ENCODE measurements at regions not wholly inside any gene's neighbourhood (a gene's known extent, or its start where the extent isn't known, plus 50 kb on each side); places are given as distances from the start of the nearest gene placed in this dataset.

DNA sequence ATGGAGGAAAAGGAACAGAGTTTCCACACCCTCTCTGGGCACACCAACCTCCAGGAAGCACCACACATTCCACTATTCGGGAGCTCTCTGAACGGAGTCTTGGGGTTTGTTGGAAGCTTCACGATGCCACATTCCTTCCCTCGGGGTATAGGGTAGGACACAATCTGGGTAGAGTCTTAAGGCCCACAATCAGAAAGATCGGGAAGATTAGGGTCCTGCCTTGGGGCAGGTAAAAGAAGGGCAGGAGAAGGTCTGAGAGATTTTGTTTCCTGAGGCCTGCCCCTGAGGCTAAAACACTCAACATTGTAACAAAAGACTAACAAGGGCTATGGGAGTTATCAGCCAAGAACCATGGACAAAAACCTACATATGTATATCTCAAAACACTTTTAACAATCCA, 89.2 kb upstream of the RAP2B start:
- TF ChIP-seq, protein P1, sequence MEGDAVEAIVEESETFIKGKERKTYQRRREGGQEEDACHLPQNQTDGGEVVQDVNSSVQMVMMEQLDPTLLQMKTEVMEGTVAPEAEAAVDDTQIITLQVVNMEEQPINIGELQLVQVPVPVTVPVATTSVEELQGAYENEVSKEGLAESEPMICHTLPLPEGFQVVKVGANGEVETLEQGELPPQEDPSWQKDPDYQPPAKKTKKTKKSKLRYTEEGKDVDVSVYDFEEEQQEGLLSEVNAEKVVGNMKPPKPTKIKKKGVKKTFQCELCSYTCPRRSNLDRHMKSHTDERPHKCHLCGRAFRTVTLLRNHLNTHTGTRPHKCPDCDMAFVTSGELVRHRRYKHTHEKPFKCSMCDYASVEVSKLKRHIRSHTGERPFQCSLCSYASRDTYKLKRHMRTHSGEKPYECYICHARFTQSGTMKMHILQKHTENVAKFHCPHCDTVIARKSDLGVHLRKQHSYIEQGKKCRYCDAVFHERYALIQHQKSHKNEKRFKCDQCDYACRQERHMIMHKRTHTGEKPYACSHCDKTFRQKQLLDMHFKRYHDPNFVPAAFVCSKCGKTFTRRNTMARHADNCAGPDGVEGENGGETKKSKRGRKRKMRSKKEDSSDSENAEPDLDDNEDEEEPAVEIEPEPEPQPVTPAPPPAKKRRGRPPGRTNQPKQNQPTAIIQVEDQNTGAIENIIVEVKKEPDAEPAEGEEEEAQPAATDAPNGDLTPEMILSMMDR (IDR thresholded peaks at IDR 0.05; ENCODE audit: borderline replicate concordance, extremely low read depth, insufficient read depth): no peak

DNA sequence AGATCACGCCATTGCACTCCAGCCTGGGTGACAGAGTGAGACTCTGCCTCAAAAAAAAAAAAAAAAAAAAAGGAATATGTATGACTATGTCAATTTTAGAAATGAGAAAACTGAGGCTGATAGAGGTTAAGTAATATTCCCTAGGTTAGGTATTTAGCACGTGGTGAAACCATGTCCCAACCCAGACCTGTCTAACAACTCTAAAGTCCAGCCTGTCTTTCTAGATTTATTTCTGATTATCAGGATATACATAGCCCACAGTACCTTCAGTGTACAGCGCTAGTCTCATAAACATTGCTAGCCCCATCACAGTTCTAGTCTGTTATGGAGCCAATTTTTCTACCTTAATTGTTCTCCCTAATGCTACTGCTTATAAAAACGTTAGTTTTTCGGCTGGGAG, 88.4 kb upstream of the RAP2B start:
- Histone ChIP-seq H3K27ac (ENCODE audit: low read depth in 2 of 2, low read length in 2 of 2) (no peak overlapping the region), H3K4me3 (ENCODE audit: low read length in 3 of 3) (no peak overlapping the region), H3K36me3 (ENCODE audit: control insufficient read depth in 2 of 3, insufficient read depth in 3 of 3, low read length in 3 of 3) (no peaks in the 10 kb centered on the region), H3K4me1 (ENCODE audit: control insufficient read depth in 2 of 3, insufficient read depth in 2 of 3, low read depth in 1 of 3, low read length in 3 of 3) (no peaks in the 10 kb centered on the region), H3K27me3 (ENCODE audit: control insufficient read depth, insufficient read depth, low read length) (no peaks in the 10 kb centered on the region), H3K9me3 (ENCODE audit: control insufficient read depth in 2 of 3, insufficient read depth in 1 of 3, low read length in 3 of 3) (no peaks in the 10 kb centered on the region), H3K9ac (ENCODE audit: low read length in 3 of 3) (no peak overlapping the region)
- FAIRE-seq (no peak), DNase-seq (no peak)
- intact Hi-C loops (cut with DNase I): no loop called here
- TF ChIP-seq, protein P1 (IDR thresholded peaks at IDR 0.05; ENCODE audit: borderline replicate concordance, extremely low read depth, insufficient read depth): no peak

More for the DNA sequence above, 89.2 kb upstream of the RAP2B start:
- Histone ChIP-seq H3K4me1 (ENCODE audit: control insufficient read depth in 2 of 3, insufficient read depth in 2 of 3, low read depth in 1 of 3, low read length in 3 of 3) (no peaks in the 10 kb centered on the region), H3K36me3 (ENCODE audit: control insufficient read depth in 2 of 3, insufficient read depth in 3 of 3, low read length in 3 of 3) (no peaks in the 10 kb centered on the region), H3K27ac (ENCODE audit: low read depth in 2 of 2, low read length in 2 of 2) (no peak overlapping the region), H3K4me3 (ENCODE audit: low read length in 3 of 3) (no peak overlapping the region), H3K9me3 (ENCODE audit: control insufficient read depth in 2 of 3, insufficient read depth in 1 of 3, low read length in 3 of 3) (no peaks in the 10 kb centered on the region), H3K9ac (ENCODE audit: low read length in 3 of 3) (no peak overlapping the region), H3K27me3 (ENCODE audit: control insufficient read depth, insufficient read depth, low read length) (no peaks in the 10 kb centered on the region)
- intact Hi-C loops (cut with DNase I): no loop called here
- no peak for DNase-seq
- FAIRE-seq: no peak

DNA sequence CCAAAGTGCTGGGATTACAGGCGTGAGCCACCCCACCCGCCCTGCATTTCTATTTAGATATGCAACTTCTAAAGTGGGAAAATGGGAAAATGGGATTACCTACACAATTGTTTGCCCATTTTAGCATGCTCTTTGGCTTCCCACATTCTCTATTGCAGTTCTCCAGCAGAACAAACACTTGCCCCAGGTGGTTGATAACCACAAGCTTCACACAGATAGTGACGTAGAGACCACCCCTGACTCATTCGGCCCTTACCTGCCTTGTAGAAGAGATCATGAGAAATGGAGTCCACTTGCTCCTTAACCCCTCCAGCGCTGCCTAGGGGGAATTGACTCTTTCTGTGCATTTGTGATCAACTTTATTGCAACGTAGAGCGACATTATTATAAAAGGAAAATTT, 83.2 kb upstream of the RAP2B start:
- H3K9ac ChIP-seq (ENCODE audit: low read length in 3 of 3): no peak overlapping the region

More for the DNA sequence above, 83.2 kb upstream of the RAP2B start:
- Histone ChIP-seq H3K4me1 (ENCODE audit: control insufficient read depth in 2 of 3, insufficient read depth in 2 of 3, low read depth in 1 of 3, low read length in 3 of 3) (no peaks in the 10 kb centered on the region), H3K27ac (ENCODE audit: low read depth in 2 of 2, low read length in 2 of 2) (no peak overlapping the region), H3K36me3 (ENCODE audit: control insufficient read depth in 2 of 3, insufficient read depth in 3 of 3, low read length in 3 of 3) (no peaks in the 10 kb centered on the region), H3K27me3 (ENCODE audit: control insufficient read depth, insufficient read depth, low read length) (no peaks in the 10 kb centered on the region), H3K9me3 (ENCODE audit: control insufficient read depth in 2 of 3, insufficient read depth in 1 of 3, low read length in 3 of 3) (no peaks in the 10 kb centered on the region), H3K4me3 (ENCODE audit: low read length in 3 of 3) (no peak overlapping the region)
- TF ChIP-seq, protein P1 (IDR thresholded peaks at IDR 0.05; ENCODE audit: borderline replicate concordance, extremely low read depth, insufficient read depth): no peak
- DNase-seq (no peak), FAIRE-seq (no peak)
- intact Hi-C loops (cut with DNase I): no loop called here
